ENCODE measurements at regions not wholly inside any gene's neighbourhood (a gene's known extent, or its start where the extent isn't known, plus 50 kb on each side); places are given as distances from the start of the nearest gene placed in this dataset.

DNA sequence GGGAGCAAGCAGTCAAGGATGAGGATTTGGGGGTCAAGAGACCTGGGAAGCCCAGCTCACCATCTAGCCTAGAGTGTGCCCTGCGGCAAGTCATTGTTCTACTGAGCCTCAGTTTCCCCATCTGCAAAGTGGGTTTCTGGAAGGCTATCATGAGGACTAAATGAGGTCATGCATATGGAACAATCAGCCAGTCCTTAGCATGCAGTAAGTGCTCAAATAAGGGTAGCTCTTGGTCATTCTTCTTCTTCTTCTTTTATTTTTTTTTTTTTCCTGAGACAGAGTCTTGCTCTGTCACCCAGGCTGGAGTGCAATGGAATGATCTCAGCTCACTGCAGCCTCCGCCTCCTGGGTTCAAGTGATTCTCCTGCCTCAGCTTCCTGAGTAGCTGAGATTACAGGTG is 99.9 kb upstream of the RUNX3 start:
- intact Hi-C loops (cut with micrococcal nuclease; ENCODE audit: unreplicated experiment) = no loop called here
- Histone ChIP-seq H3K9me2 (ENCODE audit: insufficient read depth) (no peaks in the 10 kb centered on the region), H4K20me1 (ENCODE audit: insufficient read depth) (no peaks in the 10 kb centered on the region), H3K9me3 (ENCODE audit: insufficient read depth, low read depth) (no peaks in the 10 kb centered on the region), H3K27ac (no peak overlapping the region), H3K79me2 (ENCODE audit: low read depth) (no peaks in the 10 kb centered on the region), H3K4me2 (no peak overlapping the region), H3F3A (ENCODE audit: insufficient read depth, low read depth) (no peaks in the 10 kb centered on the region), H2AFZ (no peak overlapping the region), H3K4me3 (no peak overlapping the region), H3K27me3 (ENCODE audit: insufficient read depth, low read depth) (no peaks in the 10 kb centered on the region), H3K4me1 (replicated peaks; ENCODE audit: insufficient read depth) (no peaks in the 10 kb centered on the region), H3K36me3 (ENCODE audit: low read depth) (no peaks in the 10 kb centered on the region)
- ChIA-PET POLR2A (ENCODE audit: unreplicated experiment) (no interaction called here), CTCF (interaction anchor here (0.7 kb wide), 1 partner anchor 25 kb away, joined by 4 read pairs; no protein-coding TSS in a partner anchor)
- DNase-seq = no peak
- no peak for TF ChIP-seq EZH2 (IDR thresholded peaks at IDR 0.05; ENCODE audit: low read depth)
- BruUV-seq (replicated peaks) = no TSS peak

GRCh38 chr1:25028907-25029599 is 99.0 kb upstream of the RUNX3 start:
- BruUV-seq (replicated peaks) = no TSS peak
- H3K9me3 ChIP-seq (ENCODE audit: insufficient read depth, low read depth) = no peaks in the 10 kb centered on the region
- no peaks in the 10 kb centered on the region for H4K20me1 ChIP-seq (ENCODE audit: insufficient read depth)
- intact Hi-C loops (cut with micrococcal nuclease; ENCODE audit: unreplicated experiment) = no loop called here
- H3K4me2 ChIP-seq = no peak overlapping the region
- ChIA-PET CTCF (no interaction called here), POLR2A (ENCODE audit: unreplicated experiment) (no interaction called here)
- H3F3A ChIP-seq (ENCODE audit: insufficient read depth, low read depth) = no peaks in the 10 kb centered on the region
- no peak for DNase-seq
- H3K27ac ChIP-seq = no peak overlapping the region
- no peak overlapping the region for H3K4me3 ChIP-seq
- H3K9me2 ChIP-seq (ENCODE audit: insufficient read depth) = no peaks in the 10 kb centered on the region
- no peak overlapping the region for H2AFZ ChIP-seq
- H3K79me2 ChIP-seq (ENCODE audit: low read depth) = no peaks in the 10 kb centered on the region
- no peak for TF ChIP-seq EZH2 (IDR thresholded peaks at IDR 0.05; ENCODE audit: low read depth)
- TF ChIP-seq CTCF (conservative IDR thresholded peaks at IDR 0.05) = no peak
- no peaks in the 10 kb centered on the region for H3K4me1 ChIP-seq (replicated peaks; ENCODE audit: insufficient read depth)
- H3K27me3 ChIP-seq (ENCODE audit: insufficient read depth, low read depth) = no peaks in the 10 kb centered on the region
- H3K36me3 ChIP-seq (ENCODE audit: low read depth) = no peaks in the 10 kb centered on the region

DNA sequence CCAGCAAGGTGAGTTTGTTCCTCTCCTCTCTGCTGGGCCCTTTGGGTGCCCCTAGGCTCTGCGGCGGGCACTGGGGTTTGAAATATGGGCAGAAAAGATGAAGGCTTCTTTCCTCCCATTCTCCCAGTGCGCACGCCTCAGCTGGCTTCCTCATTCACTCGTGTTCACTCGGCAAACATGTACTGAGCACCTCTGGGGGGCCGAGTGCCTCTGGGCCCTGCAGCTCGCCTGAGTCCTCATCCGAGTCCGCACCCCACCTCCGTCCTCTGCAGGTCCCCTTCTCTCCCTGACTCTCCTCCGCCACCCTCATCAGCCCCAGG is 98.5 kb upstream of the RUNX3 start:
- intact Hi-C loops (cut with micrococcal nuclease; ENCODE audit: unreplicated experiment) = no loop called here
- CTCF ChIA-PET = no interaction called here
- H3K27ac ChIP-seq = no peak overlapping the region

More for the DNA sequence above, 98.5 kb upstream of the RUNX3 start:
- no peak overlapping the region for H3K4me3 ChIP-seq
- H3K79me2 ChIP-seq (ENCODE audit: low read depth) = no peaks in the 10 kb centered on the region
- H3F3A ChIP-seq (ENCODE audit: insufficient read depth, low read depth) = no peaks in the 10 kb centered on the region
- H3K4me2 ChIP-seq = no peak overlapping the region
- H3K27me3 ChIP-seq (ENCODE audit: insufficient read depth, low read depth) = no peaks in the 10 kb centered on the region
- no peak for DNase-seq
- H3K4me1 ChIP-seq (replicated peaks; ENCODE audit: insufficient read depth) = no peaks in the 10 kb centered on the region
- H4K20me1 ChIP-seq (ENCODE audit: insufficient read depth) = no peaks in the 10 kb centered on the region
- POLR2A ChIA-PET (ENCODE audit: unreplicated experiment) = no interaction called here
- BruUV-seq (replicated peaks) = no TSS peak
- no peak overlapping the region for H2AFZ ChIP-seq
- H3K9me3 ChIP-seq (ENCODE audit: insufficient read depth, low read depth) = no peaks in the 10 kb centered on the region
- TF ChIP-seq EZH2 (IDR thresholded peaks at IDR 0.05; ENCODE audit: low read depth) (no peak), CTCF (conservative IDR thresholded peaks at IDR 0.05) (no peak)
- no peaks in the 10 kb centered on the region for H3K9me2 ChIP-seq (ENCODE audit: insufficient read depth)
- no peaks in the 10 kb centered on the region for H3K36me3 ChIP-seq (ENCODE audit: low read depth)

Data from PC-9 (cell line).